ENCODE measurements at regions not wholly inside any gene's neighbourhood (a gene's known extent, or its start where the extent isn't known, plus 50 kb on each side); places are given as distances from the start of the nearest gene placed in this dataset.

DNA sequence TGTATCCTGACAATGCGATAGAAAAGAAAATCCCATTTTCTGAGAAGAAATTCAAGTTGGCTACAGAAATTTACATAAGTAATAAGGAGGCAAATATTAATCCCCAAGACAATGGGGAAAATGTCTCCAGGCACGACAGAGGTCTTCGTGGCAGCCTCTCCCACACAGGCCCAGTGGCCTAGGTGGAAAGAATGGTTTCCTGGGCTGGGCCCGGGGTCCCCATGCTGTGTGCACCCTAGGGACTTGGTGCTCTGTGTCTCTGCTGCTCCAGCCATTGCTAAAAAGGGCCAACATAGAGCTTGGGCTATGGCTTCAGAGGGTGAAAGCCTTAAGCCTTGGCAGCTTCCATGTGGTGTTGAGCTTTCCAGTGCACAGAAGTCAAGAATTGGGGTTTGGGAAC is 102.5 kb upstream of the LYPLAL1 start:
- no peak for TF ChIP-seq CTCF (IDR thresholded peaks at IDR 0.05)
- no peaks in the 10 kb centered on the region for H3K4me1 Mint-ChIP-seq

DNA sequence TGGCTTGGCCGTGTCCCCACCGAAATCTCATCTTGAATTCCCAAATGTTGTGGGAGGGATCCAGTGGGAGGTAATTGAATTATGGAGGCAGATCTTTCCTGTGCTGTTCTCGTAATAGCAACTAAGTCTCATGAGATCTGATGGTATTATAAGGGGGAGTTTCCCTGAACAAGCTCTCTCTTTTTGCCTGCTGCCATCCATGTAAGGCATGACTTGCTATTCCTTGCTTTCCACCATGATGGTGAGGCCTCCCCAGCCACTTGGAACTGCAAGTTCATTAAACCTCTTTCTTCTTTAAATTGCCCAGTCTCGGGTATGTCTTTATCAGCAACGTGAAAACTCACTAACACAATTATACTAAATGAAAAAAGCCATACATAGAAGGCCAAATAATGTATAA is 101.3 kb upstream of the LYPLAL1 start:
- H3K9ac ChIP-seq (ENCODE audit: insufficient read depth, low read length, poor library complexity, severe bottlenecking): no peak overlapping the region

More for the DNA sequence above, 102.5 kb upstream of the LYPLAL1 start:
- peaks cover 0 to 4% (median 0%) of the 10 kb centered on the region in 3 donors for H3K27me3 Mint-ChIP-seq (ENCODE audit: low read depth in 3 of 3)
- H3K9me3 ChIP-seq (replicated peaks in 1 of 2; ENCODE audit: control insufficient read depth in 1 of 2, insufficient read depth in 1 of 2, low read length in 2 of 2): peaks cover 0 to 12% of the 10 kb centered on the region in 2 donors
- H2AFZ ChIP-seq (ENCODE audit: insufficient read depth, low read depth, low read length, poor library complexity, severe bottlenecking): no peak overlapping the region
- no peaks in the 10 kb centered on the region for H4K20me1 ChIP-seq (ENCODE audit: insufficient read depth, low read length)
- no peaks in the 10 kb centered on the region for H3K79me2 ChIP-seq (ENCODE audit: insufficient read depth, low read length)
- no peak overlapping the region for H3K4me3 Mint-ChIP-seq
- no peak overlapping the region for H3K27ac ChIP-seq (ENCODE audit: low read depth in 1 of 2, low read length in 2 of 2)
- no peak for DNase-seq
- H3K4me2 ChIP-seq (replicated peaks; ENCODE audit: extremely low read depth, low read length, poor library complexity, severe bottlenecking): no peak overlapping the region
- H3K9ac ChIP-seq (ENCODE audit: insufficient read depth, low read length, poor library complexity, severe bottlenecking): no peak overlapping the region
- no peaks in the 10 kb centered on the region for H3K4me1 ChIP-seq (ENCODE audit: control insufficient read depth in 1 of 2, insufficient read depth in 2 of 2, low read length in 2 of 2)
- peaks cover 3 to 16% (median 6%) of the 10 kb centered on the region in 7 donors for H3K9me3 Mint-ChIP-seq
- intact Hi-C loops (cut with micrococcal nuclease): no loop called here
- WGBS (ENCODE audit: insufficient coverage): 94% methylated on average over 3 of the region's 4 CpGs
- H3K27me3 ChIP-seq (ENCODE audit: control insufficient read depth in 2 of 2, insufficient read depth in 2 of 2, low read length in 2 of 2): no peaks in the 10 kb centered on the region
- no peak overlapping the region for H3K4me3 ChIP-seq (replicated peaks in 1 of 3; ENCODE audit: low read depth in 2 of 3, low read length in 3 of 3)
- no peak overlapping the region for H3K27ac Mint-ChIP-seq
- no peaks in the 10 kb centered on the region for H3K36me3 Mint-ChIP-seq
- H3K36me3 ChIP-seq (replicated peaks in 1 of 2; ENCODE audit: control insufficient read depth in 1 of 2, insufficient read depth in 2 of 2, low read length in 2 of 2): no peaks in the 10 kb centered on the region

More for the DNA sequence above, 101.3 kb upstream of the LYPLAL1 start:
- no peak for DNase-seq
- Mint-ChIP-seq H3K4me3 (no peak overlapping the region), H3K27ac (no peak overlapping the region), H3K9me3 (peaks cover 3 to 16% (median 6%) of the 10 kb centered on the region in 7 donors), H3K36me3 (no peaks in the 10 kb centered on the region), H3K4me1 (no peaks in the 10 kb centered on the region), H3K27me3 (ENCODE audit: low read depth in 3 of 3) (peaks cover 0 to 4% (median 0%) of the 10 kb centered on the region in 3 donors)
- H4K20me1 ChIP-seq (ENCODE audit: insufficient read depth, low read length): no peaks in the 10 kb centered on the region
- H3K27ac ChIP-seq (ENCODE audit: low read depth in 1 of 2, low read length in 2 of 2): no peak overlapping the region
- no peak for TF ChIP-seq CTCF (IDR thresholded peaks at IDR 0.05)
- peaks cover 0 to 12% of the 10 kb centered on the region in 2 donors for H3K9me3 ChIP-seq (replicated peaks in 1 of 2; ENCODE audit: control insufficient read depth in 1 of 2, insufficient read depth in 1 of 2, low read length in 2 of 2)
- no peaks in the 10 kb centered on the region for H3K79me2 ChIP-seq (ENCODE audit: insufficient read depth, low read length)
- no peaks in the 10 kb centered on the region for H3K27me3 ChIP-seq (ENCODE audit: control insufficient read depth in 2 of 2, insufficient read depth in 2 of 2, low read length in 2 of 2)
- no peak overlapping the region for H3K4me3 ChIP-seq (replicated peaks in 1 of 3; ENCODE audit: low read depth in 2 of 3, low read length in 3 of 3)
- WGBS (ENCODE audit: insufficient coverage): 100% methylated on average over 2 of the region's 5 CpGs
- no peak overlapping the region for H3K4me2 ChIP-seq (replicated peaks; ENCODE audit: extremely low read depth, low read length, poor library complexity, severe bottlenecking)
- intact Hi-C loops (cut with micrococcal nuclease): no loop called here
- no peaks in the 10 kb centered on the region for H3K4me1 ChIP-seq (ENCODE audit: control insufficient read depth in 1 of 2, insufficient read depth in 2 of 2, low read length in 2 of 2)
- H2AFZ ChIP-seq (ENCODE audit: insufficient read depth, low read depth, low read length, poor library complexity, severe bottlenecking): no peak overlapping the region
- H3K36me3 ChIP-seq (replicated peaks in 1 of 2; ENCODE audit: control insufficient read depth in 1 of 2, insufficient read depth in 2 of 2, low read length in 2 of 2): no peaks in the 10 kb centered on the region
